H9 (cell line): ENCODE measurements at regions not wholly inside any gene's neighbourhood (a gene's known extent, or its start where the extent isn't known, plus 50 kb on each side); places are given as distances from the start of the nearest gene placed in this dataset.

Experiments used
- DNase-seq: peaks from one replicate; pipeline ENCODE4 v3.0.0-alpha.2; 2017
- H2AFZ ChIP-seq: one replicate; pipeline ENCODE4 v1.6.1; 2013; ENCODE audit warnings: mild to moderate bottlenecking, low read length, control low read depth, moderate library complexity
- H2AK5ac ChIP-seq: 2 replicates; pipeline ENCODE4 v1.6.1; 2013; ENCODE audit warnings: low read length, control low read depth, mixed read lengths; ENCODE audit not compliant: insufficient read length
- H2BK120ac ChIP-seq: one replicate; pipeline ENCODE4 v1.6.1; 2013; ENCODE audit warnings: low read depth, mild to moderate bottlenecking, low read length, control low read depth, inconsistent platforms; ENCODE audit not compliant: poor library complexity, severe bottlenecking
- H2BK12ac ChIP-seq: 2 replicates; pipeline ENCODE4 v1.6.1; 2013; ENCODE audit warnings: low read length, control low read depth, mixed read lengths, low read depth; ENCODE audit not compliant: insufficient read length
- H2BK15ac ChIP-seq: 2 replicates; pipeline ENCODE4 v1.6.1; 2013; ENCODE audit warnings: low read depth, low read length, control low read depth
- H2BK20ac ChIP-seq: one replicate; pipeline ENCODE4 v1.6.1; 2013; ENCODE audit warnings: low read depth, mild to moderate bottlenecking, low read length, control low read depth, inconsistent platforms; ENCODE audit not compliant: poor library complexity, severe bottlenecking
- H2BK5ac ChIP-seq: 2 replicates; pipeline ENCODE4 v1.6.1; 2013; ENCODE audit warnings: low read length, control low read depth, mixed read lengths; ENCODE audit not compliant: insufficient read length
- H3K14ac ChIP-seq: 2 replicates; pipeline ENCODE4 v1.6.1; 2013; ENCODE audit warnings: low read length, control low read depth; ENCODE audit not compliant: insufficient read depth
- H3K18ac ChIP-seq: 2 replicates; pipeline ENCODE4 v1.6.1; 2013; ENCODE audit warnings: low read depth, mild to moderate bottlenecking, mixed read lengths, low read length, control low read depth; ENCODE audit not compliant: insufficient read length
- H3K23ac ChIP-seq: 2 replicates; pipeline ENCODE4 v1.6.1; 2013; ENCODE audit warnings: low read length, control low read depth, mixed read lengths, low read depth; ENCODE audit not compliant: insufficient read length
- H3K23me2 ChIP-seq: 2 replicates; pipeline ENCODE4 v1.6.1; 2013; ENCODE audit warnings: low read depth, mild to moderate bottlenecking, mixed read lengths, low read length, control low read depth; ENCODE audit not compliant: insufficient read length, poor library complexity, severe bottlenecking
- H3K27ac ChIP-seq: 2 replicates; pipeline ENCODE4 v1.5.1; 2013; ENCODE audit warnings: low read length, control low read depth, mixed read lengths, low read depth; ENCODE audit not compliant: insufficient read length
- H3K27me3 ChIP-seq: 2 replicates; pipeline ENCODE4 v1.6.1; 2013; ENCODE audit warnings: low read length, control low read depth, inconsistent platforms; ENCODE audit not compliant: insufficient read depth
- H3K4ac ChIP-seq: 2 replicates; pipeline ENCODE4 v1.6.1; 2013; ENCODE audit warnings: low read depth, mild to moderate bottlenecking, control low read depth, inconsistent platforms, low read length, moderate library complexity
- H3K4me1 ChIP-seq: 2 replicates; pipeline ENCODE4 v1.6.1; 2013; ENCODE audit warnings: low read length, control low read depth, inconsistent platforms; ENCODE audit not compliant: insufficient read depth
- H3K4me2 ChIP-seq: 2 replicates; pipeline ENCODE4 v1.6.1; 2013; ENCODE audit warnings: low read length, control low read depth, mixed read lengths; ENCODE audit not compliant: insufficient read length, insufficient read depth
- H3K56ac ChIP-seq: 2 replicates; pipeline ENCODE4 v1.6.1; 2013; ENCODE audit warnings: low read depth, mild to moderate bottlenecking, mixed read lengths, low read length, control low read depth; ENCODE audit not compliant: insufficient read length
- H3K79me1 ChIP-seq: 2 replicates; pipeline ENCODE4 v1.6.1; 2013; ENCODE audit warnings: low read depth, mild to moderate bottlenecking, moderate library complexity, low read length, control low read depth, inconsistent platforms; ENCODE audit not compliant: insufficient read depth, poor library complexity, severe bottlenecking
- H3K79me2 ChIP-seq: 2 replicates; pipeline ENCODE4 v1.6.1; 2013; ENCODE audit warnings: low read length, control low read depth, inconsistent platforms; ENCODE audit not compliant: insufficient read depth
- H3K9ac ChIP-seq: 2 replicates; pipeline ENCODE4 v1.6.1; 2013; ENCODE audit warnings: low read length, control low read depth, mixed read lengths; ENCODE audit not compliant: insufficient read length; ENCODE audit errors: extremely low read depth
- H3K9me3 ChIP-seq: one replicate; pipeline ENCODE4 v1.6.1; 2013; ENCODE audit warnings: low read depth, low read length, inconsistent platforms; ENCODE audit not compliant: control insufficient read depth
- H3T11ph ChIP-seq: one replicate; pipeline ENCODE4 v1.6.1; 2013; ENCODE audit warnings: mild to moderate bottlenecking, low read length, control low read depth, inconsistent platforms
- H4K20me1 ChIP-seq: one replicate; pipeline ENCODE4 v1.6.1; 2013; ENCODE audit not compliant: control insufficient read depth, insufficient read length, insufficient read depth
- H4K5ac ChIP-seq: 2 replicates; pipeline ENCODE4 v1.6.1; 2013; ENCODE audit warnings: low read depth, mild to moderate bottlenecking, mixed read lengths, low read length, control low read depth; ENCODE audit not compliant: insufficient read length
- H4K8ac ChIP-seq: replicated peaks from 2 replicates; pipeline ENCODE4 v1.6.1; 2013; ENCODE audit warnings: low read length, control low read depth, mixed read lengths, low read depth; ENCODE audit not compliant: insufficient read length
- H4K91ac ChIP-seq: 2 replicates; pipeline ENCODE4 v1.6.1; 2013; ENCODE audit warnings: low read depth, mild to moderate bottlenecking, moderate library complexity, mixed read lengths, low read length, control low read depth; ENCODE audit not compliant: insufficient read length
- H3K27ac Mint-ChIP-seq, 3 experiments: 2 replicates in 2 of 3; 3 replicates in 1 of 3; pipeline ENCODE4 v1.8.0; 2020 to 2021; ENCODE audit warnings: mixed read lengths in 3 of 3, mild to moderate bottlenecking in 1 of 3, moderate library complexity in 1 of 3
- H3K27me3 Mint-ChIP-seq: 2 replicates; pipeline ENCODE4 v1.8.0; 2021; ENCODE audit warnings: low read depth, mild to moderate bottlenecking, moderate library complexity, mixed read lengths
- H3K36me3 Mint-ChIP-seq, 3 experiments: 2 replicates in 2 of 3; 3 replicates in 1 of 3; pipeline ENCODE4 v1.8.0; 2020 to 2021; ENCODE audit warnings: low read depth in 3 of 3, mixed read lengths in 3 of 3; ENCODE audit not compliant: insufficient read depth in 1 of 3
- H3K4me1 Mint-ChIP-seq, 2 experiments: 2 replicates each; pipeline ENCODE4 v1.8.0; 2020; ENCODE audit warnings: mixed read lengths in 2 of 2
- H3K4me3 Mint-ChIP-seq, 2 experiments: 2 replicates in 1 of 2; 3 replicates in 1 of 2; pipeline ENCODE4 v1.8.0; 2020 to 2021; ENCODE audit warnings: mild to moderate bottlenecking in 2 of 2, mixed read lengths in 2 of 2, moderate library complexity in 1 of 2
- H3K9me3 Mint-ChIP-seq, 2 experiments: 2 replicates in 1 of 2; 3 replicates in 1 of 2; pipeline ENCODE4 v1.8.0; 2020; ENCODE audit warnings: mild to moderate bottlenecking in 2 of 2, mixed read lengths in 2 of 2, moderate library complexity in 1 of 2
- CTCF ChIP-seq: fragments of 200-600 bp; sonication (generic); conservative IDR thresholded peaks from 3 replicates; pipeline ENCODE4 v1.8.0; 2021; ENCODE audit warnings: antibody characterized with exemption, mild to moderate bottlenecking
- WGBS: extraction: QIAGEN DNeasy Blood & Tissue Kit; methylation state at CpG from one replicate; pipeline ENCODE4 v1.1.7; 2013; ENCODE audit warnings: missing lambda C conversion rate, low lambda C conversion rate, mixed read lengths; ENCODE audit not compliant: insufficient read length; ENCODE audit errors: extremely low coverage; 5-methylcytosine and 5-hydroxymethylcytosine counted together

DNA sequence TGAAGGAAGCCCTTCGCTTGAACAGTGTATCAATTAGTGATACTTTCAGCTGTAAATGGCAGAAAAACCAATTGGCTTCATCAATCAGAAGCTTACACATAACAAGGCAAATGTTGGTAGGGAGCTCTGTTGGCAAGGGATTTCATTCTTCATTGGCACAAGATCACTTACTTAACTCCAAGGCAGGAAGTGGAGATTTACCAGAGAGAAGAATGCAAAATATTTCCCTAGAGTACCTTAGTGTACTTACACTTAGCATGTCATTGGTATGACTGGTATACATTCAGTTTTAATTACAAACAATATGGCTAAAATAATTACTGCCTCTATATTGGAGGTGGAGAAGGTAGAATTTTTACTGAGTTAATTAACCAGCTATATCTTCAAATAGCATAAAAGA is 545.0 kb downstream of the GABRG1 start:
- no peak overlapping the region for H3K27ac Mint-ChIP-seq
- H3K4me2 ChIP-seq, result no peak overlapping the region
- peaks cover 0 to 2% of the 10 kb centered on the region in 2 experiments; a peak in 1 of 5 replicates for H3K9me3 Mint-ChIP-seq
- H2AFZ ChIP-seq, result no peak overlapping the region
- no peak for DNase-seq
- H3K4me1 Mint-ChIP-seq, result no peaks in the 10 kb centered on the region
- no peak overlapping the region for H3K56ac ChIP-seq
- H3K4ac ChIP-seq, result no peak overlapping the region
- no CpG with 5 or more reads among the region's 1 CpG for WGBS
- no peak overlapping the region for H4K8ac ChIP-seq
- H2AK5ac ChIP-seq, result no peak overlapping the region
- H3K23me2 ChIP-seq, result no peaks in the 10 kb centered on the region
- no peaks in the 10 kb centered on the region for H3K27me3 Mint-ChIP-seq
- no peaks in the 10 kb centered on the region for H3K9me3 ChIP-seq
- no peak overlapping the region for H3K4me3 Mint-ChIP-seq
- H4K91ac ChIP-seq, result no peak overlapping the region
- H3K36me3 Mint-ChIP-seq, result no peaks in the 10 kb centered on the region
- no peak overlapping the region for H2BK20ac ChIP-seq
- H2BK120ac ChIP-seq, result no peak overlapping the region
- no peak overlapping the region for H2BK12ac ChIP-seq
- no peaks in the 10 kb centered on the region for H4K20me1 ChIP-seq
- H3K9ac ChIP-seq, result no peak overlapping the region
- no peaks in the 10 kb centered on the region for H3K79me2 ChIP-seq
- H2BK15ac ChIP-seq, result no peak overlapping the region
- TF ChIP-seq CTCF, result no peak
- H3K23ac ChIP-seq, result no peak overlapping the region
- no peak overlapping the region for H2BK5ac ChIP-seq
- H3K14ac ChIP-seq, result no peak overlapping the region
- no peak overlapping the region for H3K27ac ChIP-seq
- H3K18ac ChIP-seq, result no peak overlapping the region
- no peaks in the 10 kb centered on the region for H3K4me1 ChIP-seq
- H3K27me3 ChIP-seq, result no peaks in the 10 kb centered on the region
- no peak overlapping the region for H4K5ac ChIP-seq
- no peaks in the 10 kb centered on the region for H3K79me1 ChIP-seq
- no peak overlapping the region for H3T11ph ChIP-seq
